ENCODE measurements at regions not wholly inside any gene's neighbourhood (a gene's known extent, or its start where the extent isn't known, plus 50 kb on each side); places are given as distances from the start of the nearest gene placed in this dataset.

- Histone ChIP-seq H3K27me3 (ENCODE audit: insufficient read depth, low read length, poor library complexity) (no peaks in the 10 kb centered on the region), H3K4me1 (ENCODE audit: insufficient read depth, low read length) (peaks cover 23% of the 10 kb centered on the region), H4K20me1 (ENCODE audit: insufficient read depth, low read length) (no peaks in the 10 kb centered on the region), H3K4me2 (ENCODE audit: insufficient read depth, low read length) (no peak overlapping the region), H3K9ac (ENCODE audit: low read depth, low read length) (no peak overlapping the region), H3K79me2 (ENCODE audit: insufficient read depth, low read length) (no peaks in the 10 kb centered on the region), H3K36me3 (ENCODE audit: insufficient read depth, low read length) (no peaks in the 10 kb centered on the region), H3K27ac (ENCODE audit: low read length) (peak overlapping the region; percentile 87), H3K9me3 (ENCODE audit: insufficient read depth, low read length, severe bottlenecking) (no peaks in the 10 kb centered on the region), H2AFZ (ENCODE audit: low read depth, low read length) (peak overlapping the region; percentile 33; the same call in 1 of the 2 replicates), H3K4me3 (ENCODE audit: low read depth in 1 of 2, low read length in 2 of 2) (no peak overlapping the region)
- DNase-seq (no peak), ATAC-seq (ENCODE audit: insufficient read depth, low read depth) (no peak)
- TF ChIP-seq EZH2 (IDR thresholded peaks at IDR 0.05; ENCODE audit: borderline replicate concordance, low read depth, low read length, severe bottlenecking) (no peak), CTCF (IDR thresholded peaks at IDR 0.05; ENCODE audit: borderline replicate concordance, extremely low read depth, low read length, poor library complexity, severe bottlenecking) (no peak)
Measured at GRCh38 chr6:25057111-25057905, 121.5 kb upstream of the RIPOR2 start.

GRCh38 chr6:25058441-25058840 is 122.7 kb upstream of the RIPOR2 start:
- peaks cover 23% of the 10 kb centered on the region for H3K4me1 ChIP-seq (ENCODE audit: insufficient read depth, low read length)
- no peak overlapping the region for H3K4me3 ChIP-seq (ENCODE audit: low read depth in 1 of 2, low read length in 2 of 2)
- no peaks in the 10 kb centered on the region for H3K9me3 ChIP-seq (ENCODE audit: insufficient read depth, low read length, severe bottlenecking)
- no peak for ATAC-seq (ENCODE audit: insufficient read depth, low read depth)
- no peaks in the 10 kb centered on the region for H3K27me3 ChIP-seq (ENCODE audit: insufficient read depth, low read length, poor library complexity)
- TF ChIP-seq EZH2 (IDR thresholded peaks at IDR 0.05; ENCODE audit: borderline replicate concordance, low read depth, low read length, severe bottlenecking) (no peak), CTCF (IDR thresholded peaks at IDR 0.05; ENCODE audit: borderline replicate concordance, extremely low read depth, low read length, poor library complexity, severe bottlenecking) (no peak)
- no peaks in the 10 kb centered on the region for H3K79me2 ChIP-seq (ENCODE audit: insufficient read depth, low read length)
- no peaks in the 10 kb centered on the region for H3K36me3 ChIP-seq (ENCODE audit: insufficient read depth, low read length)
- H2AFZ ChIP-seq (ENCODE audit: low read depth, low read length) = no peak overlapping the region
- H4K20me1 ChIP-seq (ENCODE audit: insufficient read depth, low read length) = no peaks in the 10 kb centered on the region
- no peak overlapping the region for H3K27ac ChIP-seq (ENCODE audit: low read length)
- H3K9ac ChIP-seq (ENCODE audit: low read depth, low read length) = no peak overlapping the region
- DNase-seq = no peak
- no peak overlapping the region for H3K4me2 ChIP-seq (ENCODE audit: insufficient read depth, low read length)

- H3K36me3 ChIP-seq (ENCODE audit: insufficient read depth, low read length) = no peaks in the 10 kb centered on the region
- H3K9me3 ChIP-seq (ENCODE audit: insufficient read depth, low read length, severe bottlenecking) = no peaks in the 10 kb centered on the region
- no peak overlapping the region for H3K27ac ChIP-seq (ENCODE audit: low read length)
- DNase-seq (no peak), ATAC-seq (ENCODE audit: insufficient read depth, low read depth) (no peak)
- no peaks in the 10 kb centered on the region for H3K27me3 ChIP-seq (ENCODE audit: insufficient read depth, low read length, poor library complexity)
- H4K20me1 ChIP-seq (ENCODE audit: insufficient read depth, low read length) = no peaks in the 10 kb centered on the region
- no peak for TF ChIP-seq CTCF (IDR thresholded peaks at IDR 0.05; ENCODE audit: borderline replicate concordance, extremely low read depth, low read length, poor library complexity, severe bottlenecking)
- TF ChIP-seq EZH2 (IDR thresholded peaks at IDR 0.05; ENCODE audit: borderline replicate concordance, low read depth, low read length, severe bottlenecking) = no peak
- no peak overlapping the region for H3K4me3 ChIP-seq (ENCODE audit: low read depth in 1 of 2, low read length in 2 of 2)
- H3K79me2 ChIP-seq (ENCODE audit: insufficient read depth, low read length) = no peaks in the 10 kb centered on the region
- no peak overlapping the region for H3K9ac ChIP-seq (ENCODE audit: low read depth, low read length)
- no peak overlapping the region for H2AFZ ChIP-seq (ENCODE audit: low read depth, low read length)
- H3K4me1 ChIP-seq (ENCODE audit: insufficient read depth, low read length) = peaks cover 23% of the 10 kb centered on the region
- H3K4me2 ChIP-seq (ENCODE audit: insufficient read depth, low read length) = no peak overlapping the region
Measured at GRCh38 chr6:25058941-25059340, 123.2 kb upstream of the RIPOR2 start.

Measured in DND-41 (cell line).